ENCODE measurements at regions not wholly inside any gene's neighbourhood (a gene's known extent, or its start where the extent isn't known, plus 50 kb on each side); places are given as distances from the start of the nearest gene placed in this dataset.

GRCh38 chr2:234304950-234305349 is 191.9 kb downstream of the ARL4C start:
- no peak for DNase-seq

- DNase-seq, result no peak
Measured at GRCh38 chr2:234302664-234302991, 194.3 kb downstream of the ARL4C start.

GRCh38 chr2:234300932-234301823 is 195.7 kb downstream of the ARL4C start:
- DNase-seq, result no peak

GRCh38 chr2:234300391-234300925 is 196.4 kb downstream of the ARL4C start:
- no peak for DNase-seq

GRCh38 chr2:234298918-234299317 is 198.0 kb downstream of the ARL4C start:
- DNase-seq, result no peak

- DNase-seq, result no peak
Measured at GRCh38 chr2:234296991-234297390, 199.9 kb downstream of the ARL4C start.

GRCh38 chr2:234293973-234294372 is 202.9 kb downstream of the ARL4C start:
- no peak for DNase-seq

GRCh38 chr2:234292962-234293243 is 204.0 kb downstream of the ARL4C start:
- DNase-seq, result no peak

GRCh38 chr2:234292205-234292961 is 204.5 kb downstream of the ARL4C start:
- DNase-seq, result peak; percentile 22

GRCh38 chr2:234291765-234292204 is 205.1 kb downstream of the ARL4C start:
- DNase-seq, result no peak

GRCh38 chr2:234290671-234291070 is 206.2 kb downstream of the ARL4C start:
- DNase-seq, result peak; percentile 30

- DNase-seq, result no peak
Measured at GRCh38 chr2:234289834-234290590, 206.9 kb downstream of the ARL4C start.

- DNase-seq, result peak; percentile 36
Measured at GRCh38 chr2:234288974-234289455, 207.9 kb downstream of the ARL4C start.

GRCh38 chr2:234287650-234288049 is 209.2 kb downstream of the ARL4C start:
- DNase-seq, result no peak

GRCh38 chr2:234286956-234287355 is 209.9 kb downstream of the ARL4C start:
- DNase-seq, result no peak

- no peak for DNase-seq
Measured at GRCh38 chr2:234286118-234286598, 210.7 kb downstream of the ARL4C start.

- no peak for DNase-seq
Measured at GRCh38 chr2:234285541-234285940, 211.3 kb downstream of the ARL4C start.

- DNase-seq, result no peak
Measured at GRCh38 chr2:234279637-234280036, 217.2 kb downstream of the ARL4C start.

GRCh38 chr2:234278556-234279255 is 218.2 kb downstream of the ARL4C start:
- DNase-seq, result no peak

GRCh38 chr2:234275515-234275914 is 221.4 kb downstream of the ARL4C start:
- no peak for DNase-seq

GRCh38 chr2:234273887-234274584 is 222.8 kb downstream of the ARL4C start:
- DNase-seq, result no peak

Data from KG1 (cell line).